Esophagus squamous epithelium (tissue), 5 donors: ENCODE measurements at regions not wholly inside any gene's neighbourhood (a gene's known extent, or its start where the extent isn't known, plus 50 kb on each side); places are given as distances from the start of the nearest gene placed in this dataset.

Source experiments
- DNase-seq: peaks from one replicate; lab custom pipeline; 2025; lab: John Stamatoyannopoulos, UW
- H3K27ac ChIP-seq, 4 donors: fragments of 200-600 bp; sonication (generic); one replicate each; pipeline ENCODE4 v1.5.1; 2016 to 2019; ENCODE audit warnings: mild to moderate bottlenecking in 1 of 4
- H3K27me3 ChIP-seq, 4 donors: fragments of 200-600 bp; sonication (generic); 1 replicate in 3 of 4; 2 replicates in 1 of 4; pipeline versions ENCODE4 v1.5.1 to v1.6.0; 2017 to 2021; ENCODE audit warnings: antibody characterized with exemption in 1 of 4
- H3K36me3 ChIP-seq, 3 donors: fragments of 200-600 bp; sonication (generic); one replicate each; pipeline ENCODE4 v1.5.1; 2016 to 2019
- H3K4me1 ChIP-seq, 3 donors: fragments of 200-600 bp; sonication (generic); one replicate each; pipeline ENCODE4 v1.5.1; 2017 to 2019
- H3K4me3 ChIP-seq, 4 donors: fragments of 200-600 bp; sonication (generic); 1 replicate in 3 of 4; 2 replicates in 1 of 4; pipeline ENCODE4 v1.5.1; 2016 to 2019; ENCODE audit warnings: mild to moderate bottlenecking in 2 of 4, moderate library complexity in 1 of 4
- H3K9me3 ChIP-seq, 3 donors: fragments of 200-600 bp; sonication (generic); one replicate each; pipeline ENCODE4 v1.5.1; 2016 to 2019
- CTCF ChIP-seq, 6 experiments: fragments of 450-650 bp in 4 of 6; fragments of 200-600 bp in 2 of 6; sonication (generic) in 2 of 6; IDR thresholded peaks; one replicate each; pipeline ENCODE4 v1.5.1; 2016 to 2019; ENCODE audit warnings: antibody characterized with exemption in 6 of 6, mild to moderate bottlenecking in 4 of 6, moderate library complexity in 4 of 6
- POLR2A ChIP-seq, 4 donors: fragments of 450-650 bp; IDR thresholded peaks; one replicate each; pipeline ENCODE4 v1.6.1; 2017; ENCODE audit warnings: antibody characterized with exemption in 4 of 4, mild to moderate bottlenecking in 4 of 4, moderate library complexity in 3 of 4
- WGBS, 2 donors: methylation state at CpG; one replicate each; pipeline ENCODE4 v1.1.5; 2018; 5-methylcytosine and 5-hydroxymethylcytosine counted together
- intact Hi-C: fragments of 100-400 bp; cut with DNase I; formaldehyde crosslinking; loops from one replicate; pipeline ENCODE4 v1.15.0; 2022
- donor health status: DM: yes; HTN: yes; CAD: no.

DNA sequence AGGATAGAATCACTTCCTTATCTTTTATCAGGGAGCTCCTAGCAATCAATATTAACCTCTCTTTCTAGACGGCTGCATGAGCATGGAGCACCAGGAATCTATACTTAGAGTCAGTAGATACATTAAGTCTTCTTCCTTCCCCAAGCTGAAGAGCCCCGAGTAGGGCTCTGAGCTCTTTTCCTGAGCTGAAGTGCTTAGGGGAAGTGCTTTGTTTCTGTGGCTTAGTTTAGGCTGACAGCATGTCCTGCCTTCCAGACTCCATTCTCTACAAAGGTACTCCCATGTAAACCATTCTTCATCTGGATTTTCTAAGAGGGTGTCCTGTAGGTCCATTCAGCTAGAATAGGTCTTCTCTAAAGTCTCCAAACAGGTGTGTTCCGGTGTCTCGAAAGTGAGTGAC, 127.5 kb upstream of the AFF2 start:
- H3K27me3 ChIP-seq: no peaks in the 10 kb centered on the region
- peaks cover 0 to 5% (median 0%) of the 10 kb centered on the region in 3 donors for H3K9me3 ChIP-seq
- TF ChIP-seq CTCF (IDR thresholded peaks at IDR 0.05) (no peak), POLR2A (IDR thresholded peaks at IDR 0.05) (no peak)
- H3K4me1 ChIP-seq: no peaks in the 10 kb centered on the region
- 32 to 58% methylated on average over 2 to 4 of the region's 4 CpGs for WGBS, 2 donors
- no peak overlapping the region for H3K4me3 ChIP-seq
- no peak for DNase-seq
- intact Hi-C loops: no loop called here
- no peaks in the 10 kb centered on the region for H3K36me3 ChIP-seq
- H3K27ac ChIP-seq: no peak overlapping the region

DNA sequence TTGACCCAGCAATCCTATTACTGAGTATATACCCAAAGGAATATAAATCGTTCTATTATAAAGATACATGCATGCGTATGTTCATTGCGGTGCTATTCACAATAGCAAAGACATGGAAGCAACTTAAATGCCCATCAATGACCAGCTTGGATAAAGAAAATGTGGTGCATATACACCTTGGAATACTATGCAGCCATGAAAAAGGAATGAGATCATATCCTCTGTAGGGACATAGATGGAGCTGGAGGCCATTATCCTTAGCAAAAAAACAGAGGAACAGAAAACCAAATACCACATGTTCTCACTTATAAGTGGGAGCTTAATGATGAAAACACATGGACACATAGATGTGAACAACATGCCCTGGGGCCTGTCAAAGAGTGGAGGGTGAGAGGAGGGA, 124.1 kb upstream of the AFF2 start:
- intact Hi-C loops: no loop called here
- no peak for TF ChIP-seq POLR2A (IDR thresholded peaks at IDR 0.05)
- TF ChIP-seq CTCF (IDR thresholded peaks at IDR 0.05): no peak
- no peaks in the 10 kb centered on the region for H3K36me3 ChIP-seq
- no peak overlapping the region for H3K4me3 ChIP-seq
- no peaks in the 10 kb centered on the region for H3K27me3 ChIP-seq
- H3K4me1 ChIP-seq: no peaks in the 10 kb centered on the region
- no peak for DNase-seq
- no peak overlapping the region for H3K27ac ChIP-seq
- H3K9me3 ChIP-seq: peaks cover 0 to 5% (median 0%) of the 10 kb centered on the region in 3 donors
- 92 to 93% methylated on average over 3 of the region's 3 CpGs for WGBS, 2 donors

GRCh38 chrX:148380107-148380506, 120.3 kb upstream of the AFF2 start:
- 68 to 90% methylated on average over 2 to 3 of the region's 3 CpGs for WGBS, 2 donors
- Histone ChIP-seq H3K9me3 (no peaks in the 10 kb centered on the region), H3K27me3 (no peaks in the 10 kb centered on the region), H3K4me1 (no peaks in the 10 kb centered on the region), H3K27ac (no peak overlapping the region), H3K4me3 (no peak overlapping the region), H3K36me3 (no peaks in the 10 kb centered on the region)
- intact Hi-C loops: no loop called here
- no peak for TF ChIP-seq POLR2A (IDR thresholded peaks at IDR 0.05)
- no peak for TF ChIP-seq CTCF (IDR thresholded peaks at IDR 0.05)
- no peak for DNase-seq

GRCh38 chrX:148380650-148381561, 119.5 kb upstream of the AFF2 start:
- peak overlapping the region in 1 of 4 donors; percentile 23 for H3K4me3 ChIP-seq
- no peaks in the 10 kb centered on the region for H3K9me3 ChIP-seq
- H3K4me1 ChIP-seq: no peaks in the 10 kb centered on the region
- no peaks in the 10 kb centered on the region for H3K27me3 ChIP-seq
- 30% methylated on average over 3 to 9 of the region's 9 CpGs for WGBS, 2 donors
- H3K36me3 ChIP-seq: no peaks in the 10 kb centered on the region
- TF ChIP-seq CTCF (IDR thresholded peaks at IDR 0.05) (no peak), POLR2A (IDR thresholded peaks at IDR 0.05) (no peak)
- intact Hi-C loops: no loop called here
- H3K27ac ChIP-seq: no peak overlapping the region
- DNase-seq: no peak

GRCh38 chrX:148381603-148382002, 118.8 kb upstream of the AFF2 start:
- intact Hi-C loops: no loop called here
- DNase-seq: no peak
- peak overlapping the region in 1 of 4 donors; percentile 23 for H3K4me3 ChIP-seq
- no peaks in the 10 kb centered on the region for H3K27me3 ChIP-seq
- H3K4me1 ChIP-seq: no peaks in the 10 kb centered on the region
- TF ChIP-seq POLR2A (IDR thresholded peaks at IDR 0.05) (no peak), CTCF (IDR thresholded peaks at IDR 0.05) (no peak)
- H3K9me3 ChIP-seq: no peaks in the 10 kb centered on the region
- H3K36me3 ChIP-seq: no peaks in the 10 kb centered on the region
- no peak overlapping the region for H3K27ac ChIP-seq
- WGBS, 2 donors: 70% methylated on average over 2 of the region's 2 CpGs; no CpG with 5 or more reads in 1 of the 2 donors
